GM12878 (cell line): ENCODE measurements at regions not wholly inside any gene's neighbourhood (a gene's known extent, or its start where the extent isn't known, plus 50 kb on each side); places are given as distances from the start of the nearest gene placed in this dataset.

Experiments
- BCL3 ChIP-seq: IDR thresholded peaks from 2 replicates; pipeline ENCODE4 v1.6.1; 2011; ENCODE audit warnings: borderline replicate concordance, low read depth, mild to moderate bottlenecking, moderate library complexity, low read length; ENCODE audit not compliant: insufficient read depth, poor library complexity, severe bottlenecking
- BCLAF1 ChIP-seq: fragments of 450-650 bp; IDR thresholded peaks from 2 replicates; pipeline ENCODE4 v1.6.1; 2017; ENCODE audit warnings: antibody characterized with exemption, mild to moderate bottlenecking, moderate library complexity
- CTCF ChIP-seq, 3 experiments: IDR thresholded peaks in 2 of 3; conservative IDR thresholded peaks in 1 of 3; 2 replicates each; pipeline ENCODE4 v1.5.1; 2011; ENCODE audit warnings: low read depth in 3 of 3, low read length in 3 of 3, mild to moderate bottlenecking in 3 of 3, control low read depth in 2 of 3, moderate library complexity in 2 of 3, inconsistent platforms in 1 of 3, mixed read lengths in 1 of 3; ENCODE audit not compliant: control insufficient read depth in 2 of 3, insufficient read depth in 1 of 3; ENCODE audit errors: extremely low read depth in 1 of 3
- EGR1 ChIP-seq, 2 experiments: IDR thresholded peaks; 1 replicate in 1 of 2; 2 replicates in 1 of 2; pipeline ENCODE4 v1.6.1; 2011 to 2012; ENCODE audit warnings: low read depth in 2 of 2, low read length in 2 of 2, borderline replicate concordance in 1 of 2, mild to moderate bottlenecking in 1 of 2, moderate library complexity in 1 of 2
- EZH2 ChIP-seq: IDR thresholded peaks from 2 replicates; pipeline ENCODE4 v1.6.1; 2012; ENCODE audit warnings: low read depth, mild to moderate bottlenecking, control low read depth, inconsistent platforms, low read length, borderline replicate concordance; ENCODE audit not compliant: control insufficient read depth
- FOS ChIP-seq: IDR thresholded peaks from 3 replicates; pipeline ENCODE4 v1.6.1; 2011; ENCODE audit warnings: borderline replicate concordance; ENCODE audit not compliant: insufficient read length; ENCODE audit errors: extremely low read depth
- KDM1A ChIP-seq: fragments of 200-600 bp; sonication (generic); IDR thresholded peaks from 2 replicates; pipeline ENCODE4 v1.6.1; 2016; ENCODE audit warnings: borderline replicate concordance
- PAX8 ChIP-seq: fragments of 450-650 bp; IDR thresholded peaks from 2 replicates; pipeline ENCODE4 v1.6.1; 2017; ENCODE audit warnings: mild to moderate bottlenecking, moderate library complexity
- POLR2AphosphoS5 ChIP-seq: IDR thresholded peaks from 2 replicates; pipeline ENCODE4 v1.6.1; 2011; ENCODE audit warnings: mild to moderate bottlenecking, low read length, inconsistent platforms
- RELB ChIP-seq: fragments of 450-650 bp; IDR thresholded peaks from 2 replicates; pipeline ENCODE4 v1.6.1; 2017; ENCODE audit warnings: low read depth, mild to moderate bottlenecking, moderate library complexity
- TAF1 ChIP-seq: IDR thresholded peaks from 2 replicates; pipeline ENCODE4 v1.6.1; 2011; ENCODE audit warnings: mild to moderate bottlenecking, low read depth, low read length, borderline replicate concordance
- TCF12 ChIP-seq: IDR thresholded peaks from 2 replicates; pipeline ENCODE4 v1.6.1; 2011; ENCODE audit warnings: low read depth, mild to moderate bottlenecking, low read length

- TF ChIP-seq CTCF (IDR thresholded peaks at IDR 0.05 in 2 of 3, conservative IDR thresholded peaks at IDR 0.05 in 1 of 3; ENCODE audit: control insufficient read depth in 2 of 3, extremely low read depth in 1 of 3, insufficient read depth in 1 of 3, low read depth in 3 of 3, low read length in 3 of 3), result no peak
- no peak for TF ChIP-seq RELB
- TF ChIP-seq PAX8, result no peak
- TF ChIP-seq TAF1, result no peak
- no peak for TF ChIP-seq KDM1A
- no peak for TF ChIP-seq BCL3
- TF ChIP-seq EZH2, result no peak
- TF ChIP-seq BCLAF1, result no peak
- TF ChIP-seq FOS, result no peak
- TF ChIP-seq POLR2AphosphoS5, result no peak
- TF ChIP-seq EGR1 (IDR thresholded peaks at IDR 0.05; ENCODE audit: borderline replicate concordance in 1 of 2, low read depth in 2 of 2, low read length in 2 of 2), result no peak
- no peak for TF ChIP-seq TCF12
Measured at GRCh38 chr10:128803790-128804189, 663.3 kb upstream of the MGMT start.
